ENCODE measurements at regions not wholly inside any gene's neighbourhood (a gene's known extent, or its start where the extent isn't known, plus 50 kb on each side); places are given as distances from the start of the nearest gene placed in this dataset.
"Not testable (repeated sequence)": the region's sequence is repeated elsewhere in the genome, so short reads cannot be mapped to it uniquely, and the experiment has no call there.

DNA sequence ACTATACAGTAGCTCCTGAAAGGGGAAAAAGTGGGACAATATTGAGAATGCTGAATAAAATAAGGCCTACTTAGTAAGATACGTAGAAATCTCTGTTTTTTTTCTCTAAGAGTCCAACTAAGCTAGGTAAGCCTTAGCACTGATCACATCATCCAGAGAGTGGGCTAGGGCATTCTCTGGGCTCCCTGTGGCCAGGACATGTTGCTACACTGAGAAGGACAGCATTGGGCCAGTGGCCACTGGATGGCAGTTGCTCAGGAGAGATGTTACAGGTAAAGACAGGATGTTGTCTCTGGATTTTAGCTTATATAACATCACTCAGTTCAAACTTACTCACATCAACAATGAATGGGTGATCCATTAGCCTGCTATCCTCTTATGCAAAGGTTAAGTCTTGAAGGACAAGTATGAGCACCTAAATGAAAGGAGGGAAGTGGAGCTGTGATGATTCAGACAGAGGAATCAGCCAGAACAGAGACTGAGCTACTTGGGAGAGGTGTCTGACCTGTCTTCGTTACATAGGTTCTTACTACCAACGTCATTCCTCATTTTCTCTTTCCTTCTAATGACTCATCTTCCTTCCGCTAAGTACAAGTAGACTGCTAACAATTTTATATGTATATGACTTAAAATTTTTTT lies 226.6 kb upstream of the ADCY2 start:
- H3K4me1 ChIP-seq (ENCODE audit: insufficient read depth) = no peaks in the 10 kb centered on the region
- no peak for TF ChIP-seq EZH2phosphoT487 (IDR thresholded peaks at IDR 0.05; ENCODE audit: low read depth, severe bottlenecking, unreplicated experiment)
- TF ChIP-seq, protein P1, sequence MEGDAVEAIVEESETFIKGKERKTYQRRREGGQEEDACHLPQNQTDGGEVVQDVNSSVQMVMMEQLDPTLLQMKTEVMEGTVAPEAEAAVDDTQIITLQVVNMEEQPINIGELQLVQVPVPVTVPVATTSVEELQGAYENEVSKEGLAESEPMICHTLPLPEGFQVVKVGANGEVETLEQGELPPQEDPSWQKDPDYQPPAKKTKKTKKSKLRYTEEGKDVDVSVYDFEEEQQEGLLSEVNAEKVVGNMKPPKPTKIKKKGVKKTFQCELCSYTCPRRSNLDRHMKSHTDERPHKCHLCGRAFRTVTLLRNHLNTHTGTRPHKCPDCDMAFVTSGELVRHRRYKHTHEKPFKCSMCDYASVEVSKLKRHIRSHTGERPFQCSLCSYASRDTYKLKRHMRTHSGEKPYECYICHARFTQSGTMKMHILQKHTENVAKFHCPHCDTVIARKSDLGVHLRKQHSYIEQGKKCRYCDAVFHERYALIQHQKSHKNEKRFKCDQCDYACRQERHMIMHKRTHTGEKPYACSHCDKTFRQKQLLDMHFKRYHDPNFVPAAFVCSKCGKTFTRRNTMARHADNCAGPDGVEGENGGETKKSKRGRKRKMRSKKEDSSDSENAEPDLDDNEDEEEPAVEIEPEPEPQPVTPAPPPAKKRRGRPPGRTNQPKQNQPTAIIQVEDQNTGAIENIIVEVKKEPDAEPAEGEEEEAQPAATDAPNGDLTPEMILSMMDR (IDR thresholded peaks at IDR 0.05; ENCODE audit: poor library complexity) = no peak
- no peak for TF ChIP-seq EZH2 (IDR thresholded peaks at IDR 0.05; ENCODE audit: borderline replicate concordance)
- no peaks in the 10 kb centered on the region for H3K9me2 ChIP-seq (replicated peaks; ENCODE audit: insufficient read depth)
- no peaks in the 10 kb centered on the region for H3K36me3 ChIP-seq (replicated peaks; ENCODE audit: insufficient read depth, low read depth)
- H2AFZ ChIP-seq = no peak overlapping the region
- no peak overlapping the region for H3K4me3 ChIP-seq
- H3K27ac ChIP-seq = no peak overlapping the region
- H3K27me3 ChIP-seq = no peaks in the 10 kb centered on the region
- WGBS (ENCODE audit: low lambda C conversion rate, missing lambda C conversion rate) = 80% methylated on average over 4 of the region's 4 CpGs
- no peaks in the 10 kb centered on the region for H3K9me3 ChIP-seq (ENCODE audit: low read depth)
- no peak for DNase-seq (ENCODE audit: low spot score)
- H3K79me2 ChIP-seq = no peaks in the 10 kb centered on the region
- H3K4me2 ChIP-seq = no peak overlapping the region
- no peaks in the 10 kb centered on the region for H4K20me1 ChIP-seq (ENCODE audit: insufficient read depth, poor library complexity, severe bottlenecking)

DNA sequence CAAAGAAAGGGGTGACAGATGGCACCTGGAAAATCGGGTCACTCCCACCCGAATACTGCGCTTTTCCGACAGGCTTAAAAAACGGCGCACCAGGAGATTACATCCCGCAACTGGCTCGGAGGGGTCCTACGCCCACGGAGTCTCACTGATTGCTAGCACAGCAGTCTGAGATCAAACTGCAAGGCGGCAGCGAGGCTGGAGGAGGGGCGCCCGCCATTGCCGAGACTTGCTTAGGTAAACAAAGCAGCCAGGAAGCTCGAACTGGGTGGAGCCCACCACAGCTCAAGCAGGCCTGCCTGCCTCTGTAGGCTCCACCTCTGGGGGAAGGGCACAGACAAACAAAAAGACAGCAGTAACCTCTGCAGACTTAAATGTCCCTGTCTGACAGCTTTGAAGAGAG lies 225.2 kb upstream of the ADCY2 start:
- H3K4me2 ChIP-seq = peak overlapping the region; percentile 64
- not testable (repeated sequence) for H3K4me1 ChIP-seq (ENCODE audit: insufficient read depth); H4K20me1 ChIP-seq (ENCODE audit: insufficient read depth, poor library complexity, severe bottlenecking); H3K9me3 ChIP-seq (ENCODE audit: low read depth); H3K4me3 ChIP-seq; H3K27me3 ChIP-seq; H2AFZ ChIP-seq; DNase-seq (ENCODE audit: low spot score); H3K36me3 ChIP-seq (replicated peaks; ENCODE audit: insufficient read depth, low read depth); H3K79me2 ChIP-seq; H3K9me2 ChIP-seq (replicated peaks; ENCODE audit: insufficient read depth); H3K27ac ChIP-seq
- WGBS (ENCODE audit: low lambda C conversion rate, missing lambda C conversion rate) = 42% methylated on average over 16 of the region's 16 CpGs

DNA sequence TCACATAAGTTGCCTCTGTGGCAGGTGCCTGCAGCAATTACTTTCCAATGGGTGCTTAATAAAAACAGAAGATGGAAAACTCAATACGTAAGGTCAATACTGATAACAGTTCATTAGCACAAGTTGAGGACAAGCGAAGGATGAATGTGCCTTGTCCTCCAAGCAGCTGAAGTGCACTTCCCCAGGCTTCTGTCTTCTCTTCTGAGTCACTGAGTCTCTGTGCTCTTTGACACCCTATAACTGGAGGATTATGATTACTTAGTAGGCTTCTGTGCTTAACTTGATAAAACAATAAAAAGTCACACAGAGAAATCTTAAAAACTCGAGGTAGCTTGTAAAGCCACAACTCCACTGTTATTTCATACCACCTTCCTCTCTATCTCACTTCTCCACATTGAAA lies 216.6 kb upstream of the ADCY2 start:
- peak; percentile 14 for DNase-seq (ENCODE audit: low spot score)

DNA sequence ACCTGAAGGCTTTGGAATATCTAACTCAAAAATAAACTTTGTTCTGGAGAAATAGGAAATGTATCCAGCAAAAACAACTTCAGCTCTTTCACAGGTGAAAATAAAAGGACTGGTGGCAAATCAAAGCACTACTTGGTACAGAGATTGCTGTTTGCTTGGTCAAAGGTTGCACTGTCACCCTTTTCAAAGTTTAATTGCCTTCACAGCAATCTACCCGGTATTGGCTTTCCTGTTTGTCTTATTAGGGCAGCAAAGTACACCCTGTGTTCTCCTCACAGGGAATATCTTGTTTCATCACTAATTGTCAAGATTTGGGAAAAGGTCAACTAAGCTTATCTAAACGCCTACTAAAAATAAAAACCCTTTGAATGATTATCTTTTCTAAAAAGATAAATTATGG lies 214.1 kb upstream of the ADCY2 start:
- H3K27ac ChIP-seq = peak overlapping the region; percentile 61

More for the DNA sequence above, 216.6 kb upstream of the ADCY2 start:
- no peaks in the 10 kb centered on the region for H3K9me3 ChIP-seq (ENCODE audit: low read depth)
- no peak overlapping the region for H3K4me2 ChIP-seq
- peaks cover 13% of the 10 kb centered on the region for H3K4me1 ChIP-seq (ENCODE audit: insufficient read depth)
- H3K79me2 ChIP-seq = no peaks in the 10 kb centered on the region
- WGBS (ENCODE audit: low lambda C conversion rate, missing lambda C conversion rate) = 51% methylated on average over 3 of the region's 3 CpGs
- H3K27me3 ChIP-seq = no peaks in the 10 kb centered on the region
- no peaks in the 10 kb centered on the region for H3K9me2 ChIP-seq (replicated peaks; ENCODE audit: insufficient read depth)
- H3K36me3 ChIP-seq (replicated peaks; ENCODE audit: insufficient read depth, low read depth) = no peaks in the 10 kb centered on the region
- TF ChIP-seq EZH2 (IDR thresholded peaks at IDR 0.05; ENCODE audit: borderline replicate concordance) = no peak
- TF ChIP-seq, protein P1 (IDR thresholded peaks at IDR 0.05; ENCODE audit: poor library complexity) = no peak
- no peak for TF ChIP-seq EZH2phosphoT487 (IDR thresholded peaks at IDR 0.05; ENCODE audit: low read depth, severe bottlenecking, unreplicated experiment)
- no peak overlapping the region for H3K4me3 ChIP-seq
- no peaks in the 10 kb centered on the region for H4K20me1 ChIP-seq (ENCODE audit: insufficient read depth, poor library complexity, severe bottlenecking)
- H2AFZ ChIP-seq = no peak overlapping the region
- peak overlapping the region; percentile 16 for H3K27ac ChIP-seq

More for the DNA sequence above, 214.1 kb upstream of the ADCY2 start:
- Histone ChIP-seq H3K27me3 (no peaks in the 10 kb centered on the region), H3K4me1 (ENCODE audit: insufficient read depth) (peaks cover 13% of the 10 kb centered on the region), H3K79me2 (no peaks in the 10 kb centered on the region), H3K4me2 (peak overlapping the region; percentile 45), H4K20me1 (ENCODE audit: insufficient read depth, poor library complexity, severe bottlenecking) (no peaks in the 10 kb centered on the region), H2AFZ (no peak overlapping the region), H3K9me3 (ENCODE audit: low read depth) (no peaks in the 10 kb centered on the region), H3K36me3 (replicated peaks; ENCODE audit: insufficient read depth, low read depth) (no peaks in the 10 kb centered on the region), H3K9me2 (replicated peaks; ENCODE audit: insufficient read depth) (no peaks in the 10 kb centered on the region), H3K4me3 (no peak overlapping the region)
- WGBS (ENCODE audit: low lambda C conversion rate, missing lambda C conversion rate) = 38% methylated on average over 2 of the region's 2 CpGs
- DNase-seq (ENCODE audit: low spot score) = peak; percentile 23
- no peak for TF ChIP-seq EZH2phosphoT487 (IDR thresholded peaks at IDR 0.05; ENCODE audit: low read depth, severe bottlenecking, unreplicated experiment)
- TF ChIP-seq, protein P1 (IDR thresholded peaks at IDR 0.05; ENCODE audit: poor library complexity) = no peak
- TF ChIP-seq EZH2 (IDR thresholded peaks at IDR 0.05; ENCODE audit: borderline replicate concordance) = no peak
